Activated CD4-positive, alpha-beta T cell treated with anti-CD3 and anti-CD28 coated beads, Interleukin-2, amount 50 U/mL, for 16 hours (primary cell): ENCODE measurements at regions not wholly inside any gene's neighbourhood (a gene's known extent, or its start where the extent isn't known, plus 50 kb on each side); places are given as distances from the start of the nearest gene placed in this dataset.

Source experiments
- DNase-seq: peaks from one replicate; pipeline ENCODE4 v3.0.0-alpha.2; 2020

DNA sequence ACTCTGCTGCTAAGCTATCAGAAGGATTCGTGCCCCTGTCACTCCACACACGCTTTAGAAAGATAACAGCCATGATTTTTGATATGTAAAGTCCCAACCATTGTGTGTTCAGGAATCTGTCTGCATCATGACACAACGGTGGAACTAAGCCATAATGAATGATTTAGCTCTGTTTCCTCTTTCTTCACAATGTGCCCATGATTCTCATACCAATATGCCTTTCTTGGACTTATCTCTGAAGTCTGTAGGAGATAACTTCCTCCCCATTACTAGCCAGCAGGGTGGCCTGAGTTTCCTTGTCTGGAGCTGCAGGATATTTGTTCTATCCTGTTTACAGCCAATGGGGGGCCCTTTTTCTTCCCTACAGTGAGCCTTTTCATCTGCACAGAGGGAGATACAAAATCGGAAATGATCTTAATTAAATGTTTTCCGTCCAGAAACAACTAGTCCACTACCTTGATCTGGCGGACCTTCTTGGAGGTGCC, 511.7 kb downstream of the USP25 start:
- DNase-seq: no peak

GRCh38 chr21:16243396-16243795, 513.6 kb downstream of the USP25 start:
- DNase-seq: no peak

GRCh38 chr21:16248705-16249104, 518.9 kb downstream of the USP25 start:
- DNase-seq: no peak

- no peak for DNase-seq
Observed at GRCh38 chr21:16250273-16250672, 520.5 kb downstream of the USP25 start.

DNA sequence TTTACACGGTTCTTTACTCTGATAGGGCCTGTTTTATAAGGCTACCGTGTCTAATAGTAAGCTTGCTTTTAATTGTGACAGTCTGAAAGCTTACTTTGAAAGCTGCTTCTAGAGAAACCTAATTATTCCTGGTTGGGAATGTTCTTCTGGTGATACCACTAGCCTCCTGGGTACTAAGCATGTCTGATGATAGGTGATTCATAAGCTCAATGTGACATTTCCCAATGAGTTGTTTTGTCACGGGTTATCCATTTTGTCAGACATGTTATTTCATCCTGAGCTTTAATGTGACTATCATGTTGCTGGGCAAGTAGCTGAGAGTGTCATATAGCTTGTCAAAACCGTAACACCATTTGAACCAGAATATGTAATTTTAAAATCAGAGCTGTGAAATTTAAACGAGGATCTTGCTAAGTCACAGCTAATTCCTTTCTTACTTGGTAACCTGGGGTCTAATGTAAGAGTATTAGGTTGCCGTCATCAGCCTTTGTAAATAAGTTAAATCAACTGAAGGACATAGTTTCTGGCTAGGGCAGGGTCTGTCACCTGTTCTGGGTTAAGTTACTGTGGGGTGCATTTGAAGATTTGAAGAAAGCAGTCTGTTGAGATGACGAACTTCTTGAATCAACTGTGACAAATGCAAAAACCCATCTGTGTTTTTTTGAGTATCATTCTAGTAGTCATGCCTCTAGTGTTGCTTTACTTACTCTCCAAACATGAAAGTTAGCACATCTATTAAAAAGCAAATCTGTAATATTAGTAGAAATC, 529.2 kb downstream of the USP25 start:
- DNase-seq: no peak

DNA sequence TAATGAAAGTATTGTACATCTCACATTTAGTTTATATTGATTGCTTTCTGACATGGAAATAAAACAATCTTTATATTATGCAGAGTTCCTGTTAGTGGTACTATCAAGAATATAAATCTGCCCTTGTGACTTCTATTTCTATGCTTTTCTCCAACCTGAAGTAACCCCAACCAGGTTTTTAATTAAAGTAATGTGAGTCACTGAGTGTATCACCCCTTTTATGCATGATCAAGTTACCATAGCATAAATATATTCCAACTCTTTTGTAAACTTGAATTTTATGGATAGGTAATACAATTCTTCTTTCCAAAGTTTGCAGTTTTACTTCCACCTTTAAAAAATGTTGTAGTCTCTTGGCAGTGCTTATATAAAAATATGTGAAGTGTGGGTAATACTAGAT, 532.3 kb downstream of the USP25 start:
- no peak for DNase-seq

DNA sequence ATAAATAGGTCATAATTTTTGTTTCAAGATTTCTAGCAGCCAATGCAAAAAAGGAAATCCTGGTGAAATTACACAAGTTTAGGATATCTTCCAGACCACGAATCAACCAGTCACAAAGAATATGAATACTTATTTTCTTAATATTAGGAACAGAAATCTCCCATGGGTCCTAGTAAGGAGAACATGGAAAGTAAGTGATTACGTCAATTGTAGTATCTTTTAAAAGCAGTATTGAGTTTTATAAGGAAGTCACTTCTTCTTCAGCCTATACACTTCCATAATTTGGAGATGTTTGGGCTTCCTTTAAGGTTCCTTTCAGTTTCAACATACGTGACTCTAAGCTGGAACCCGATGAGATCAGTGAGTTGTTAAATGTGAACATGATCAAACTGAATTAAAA, 534.5 kb downstream of the USP25 start:
- no peak for DNase-seq

GRCh38 chr21:16269476-16269875, 539.7 kb downstream of the USP25 start:
- DNase-seq: no peak

DNA sequence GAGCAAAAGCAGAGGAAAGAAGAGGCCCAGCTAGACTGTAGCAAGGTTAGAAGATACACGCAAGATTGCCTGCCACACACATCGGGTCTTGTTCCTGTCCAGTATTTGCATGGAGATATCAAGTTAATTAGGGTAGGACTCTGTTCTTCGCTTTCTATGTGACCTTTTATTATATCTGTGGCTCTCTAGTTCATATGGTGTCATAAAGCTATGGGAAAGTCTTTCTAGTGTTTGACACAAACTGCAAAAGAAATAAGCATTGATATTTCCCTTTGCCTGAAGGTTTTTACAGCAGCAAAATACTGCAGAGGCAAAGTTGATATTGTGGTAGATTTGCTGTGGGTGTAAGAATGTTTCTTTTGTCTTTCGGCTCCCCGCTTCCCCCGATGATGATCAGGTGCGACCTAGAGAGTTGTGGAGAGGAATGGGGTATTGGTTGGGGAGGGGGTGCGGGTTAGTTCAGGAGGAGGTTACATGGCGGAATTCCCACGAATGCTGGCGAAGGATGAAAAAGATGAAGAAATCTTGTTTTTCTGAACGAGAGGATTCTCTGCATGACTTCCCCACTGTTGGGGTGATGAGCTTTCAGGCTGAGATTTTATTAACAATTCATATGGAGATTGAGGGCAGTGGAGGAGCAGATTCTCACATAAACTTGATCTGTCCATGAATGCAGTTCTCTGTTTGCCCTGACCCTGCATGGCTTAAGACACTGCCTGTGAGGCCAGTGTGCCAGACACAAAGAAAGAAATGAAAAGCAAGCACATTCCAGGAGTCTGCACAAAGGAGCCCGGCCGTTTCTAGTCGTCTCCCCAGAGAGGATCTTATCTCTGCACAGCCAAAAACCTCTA, 550.2 kb downstream of the USP25 start:
- no peak for DNase-seq

- no peak for DNase-seq
Observed at GRCh38 chr21:16280686-16281091, 550.9 kb downstream of the USP25 start.

DNA sequence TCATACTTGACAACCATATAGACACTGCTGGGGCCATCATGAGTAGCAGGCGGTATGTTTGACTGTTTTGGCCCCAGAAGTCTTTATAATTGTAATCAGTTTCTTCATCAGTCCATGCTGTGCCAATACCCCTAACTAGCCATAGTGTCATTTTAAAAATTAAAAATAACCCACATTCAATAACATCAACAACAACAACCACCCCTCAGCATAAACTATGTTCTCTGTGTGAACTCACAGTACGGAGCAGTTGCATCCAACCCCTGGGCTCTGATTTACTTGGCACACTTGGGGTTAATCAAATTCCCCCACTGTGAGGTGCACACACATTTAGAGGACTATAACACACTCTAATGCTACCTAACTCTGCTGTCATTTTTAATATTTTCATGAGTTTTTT, 553.7 kb downstream of the USP25 start:
- DNase-seq: no peak

- no peak for DNase-seq
Observed at GRCh38 chr21:16285605-16286126, 555.9 kb downstream of the USP25 start.

DNA sequence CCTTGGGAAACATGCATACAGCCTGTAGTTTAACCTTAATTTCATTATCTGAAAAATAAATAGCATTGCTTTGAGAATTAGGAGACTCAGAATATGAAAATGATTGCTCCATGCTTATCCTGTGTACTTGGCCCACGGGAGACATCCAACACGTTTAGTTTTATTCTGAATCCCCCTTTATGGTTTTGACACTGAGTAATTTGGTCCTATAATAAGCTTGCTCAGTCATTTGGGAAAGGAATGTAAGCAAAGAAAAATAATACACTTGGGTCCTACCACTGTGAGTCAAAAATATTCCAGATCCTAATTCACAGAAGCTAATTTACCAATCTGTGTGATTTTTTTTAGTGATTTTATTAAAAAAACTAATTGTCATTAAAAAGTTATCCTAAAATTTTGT, 557.3 kb downstream of the USP25 start:
- DNase-seq: no peak

DNA sequence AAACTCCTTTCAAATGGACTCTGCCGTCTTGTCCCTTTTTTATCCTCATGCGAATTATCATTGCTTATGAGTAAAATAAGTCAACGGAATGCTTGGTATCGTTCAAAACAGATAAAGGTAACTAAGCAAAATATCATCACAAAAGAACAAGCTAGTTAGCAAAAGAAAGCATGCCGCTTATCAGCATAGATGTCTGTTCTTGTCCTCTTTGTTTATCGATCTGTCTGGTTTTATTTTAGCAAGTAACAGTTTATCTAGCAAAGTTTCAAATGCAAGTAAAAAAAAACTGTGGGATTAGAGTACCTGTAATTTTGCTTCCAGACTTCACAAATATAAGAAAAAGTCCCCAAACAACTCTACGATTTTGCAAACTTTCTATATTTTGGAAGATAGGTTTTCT, 561.5 kb downstream of the USP25 start:
- no peak for DNase-seq

DNA sequence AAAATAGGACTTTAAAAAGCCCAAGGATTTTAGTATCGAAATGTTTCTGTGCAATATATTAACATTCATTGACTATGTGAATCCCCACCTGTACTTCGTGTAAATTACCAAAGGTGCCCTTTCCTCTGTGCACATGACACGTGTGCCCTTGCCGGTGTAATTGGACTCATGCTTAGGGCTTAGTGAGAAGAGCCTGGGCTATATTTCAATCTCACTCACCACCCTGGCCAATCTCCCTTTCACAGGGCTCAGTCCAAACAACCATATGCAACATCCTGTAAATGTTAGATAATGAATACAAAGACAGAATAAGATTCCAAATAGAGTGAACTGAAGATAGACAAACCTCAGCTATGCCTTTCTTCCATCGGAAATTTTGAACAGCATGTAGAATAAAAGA, 564.3 kb downstream of the USP25 start:
- DNase-seq: no peak

DNA sequence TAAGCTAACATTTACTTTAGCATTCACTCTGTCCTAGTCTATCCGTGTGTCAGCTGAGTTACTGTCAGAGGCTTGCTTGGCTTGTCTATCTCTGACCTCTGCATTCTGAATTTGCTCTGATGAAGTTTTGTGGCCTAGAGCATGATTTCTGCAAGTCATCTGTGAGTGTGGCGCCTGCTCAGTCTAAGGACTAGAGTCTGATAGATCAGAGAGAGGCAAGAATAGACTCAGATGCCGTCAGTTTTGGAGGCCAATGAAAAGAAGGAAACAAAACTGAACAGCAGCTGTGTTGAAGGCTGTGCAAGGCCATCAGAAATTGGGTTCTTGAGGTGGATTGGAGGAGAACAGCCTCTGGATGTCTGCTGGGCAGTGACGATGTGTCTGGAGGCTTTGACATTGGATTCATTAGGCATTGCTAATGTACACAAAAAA, 573.1 kb downstream of the USP25 start:
- DNase-seq: no peak

DNA sequence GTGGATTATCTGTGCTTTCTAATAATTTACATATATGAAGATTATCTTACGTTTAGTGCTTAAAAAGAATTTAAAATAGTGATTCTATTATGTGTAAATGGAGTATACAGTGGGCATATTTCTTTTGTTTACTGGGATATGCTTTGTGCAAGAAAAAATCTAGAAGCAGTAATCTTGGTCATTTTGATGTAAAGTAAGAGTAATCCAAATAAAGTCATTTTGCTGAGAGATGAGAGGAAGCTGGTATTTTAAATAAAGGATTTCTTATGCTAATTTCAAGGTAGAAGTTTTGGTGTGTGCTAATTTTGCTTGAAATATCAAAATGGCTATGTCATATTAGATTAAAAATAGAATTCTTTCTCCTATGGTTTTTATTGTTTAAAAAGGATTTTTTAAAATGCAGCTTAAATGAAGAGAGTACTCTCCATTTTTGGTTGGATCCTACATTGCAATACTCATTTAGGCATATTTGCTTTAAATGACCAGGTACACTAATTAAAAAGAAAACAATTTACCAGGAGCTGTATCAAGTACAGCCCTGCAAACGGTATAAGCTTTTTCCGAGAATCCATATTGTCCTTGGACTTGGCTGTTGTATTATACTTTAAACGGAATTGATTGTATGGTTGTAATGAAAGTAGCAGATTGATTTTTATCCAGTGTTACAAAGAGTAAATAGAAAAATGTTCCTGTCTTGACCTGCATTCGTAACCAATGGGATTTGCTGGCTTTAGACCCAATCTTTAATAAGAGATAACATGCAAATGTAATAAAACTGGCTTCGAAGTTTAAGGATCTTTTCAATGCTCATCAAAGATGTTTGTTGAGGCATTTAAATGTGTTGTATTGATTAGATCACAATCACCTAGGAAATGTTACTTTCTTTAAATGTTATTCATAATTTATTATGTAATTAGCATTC, 574.7 kb downstream of the USP25 start:
- no peak for DNase-seq

DNA sequence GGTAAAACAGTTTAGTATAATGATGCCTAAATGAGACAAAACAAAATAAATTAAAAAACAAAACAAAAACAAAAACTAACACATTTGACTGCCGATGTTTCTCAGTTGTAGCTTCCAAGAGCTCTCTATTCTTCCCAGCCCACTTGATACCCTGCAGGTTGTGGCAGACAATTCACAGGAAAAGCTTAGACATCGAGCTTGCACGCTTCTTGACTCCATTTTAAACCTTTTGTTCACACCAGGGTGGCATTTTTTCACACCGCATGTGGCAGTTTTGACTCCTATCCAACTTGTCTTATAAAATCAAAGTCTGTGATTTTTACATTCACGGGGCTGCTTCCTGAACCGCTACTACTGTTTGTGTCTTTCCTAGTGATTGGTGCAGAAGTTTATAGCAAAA, 575.9 kb downstream of the USP25 start:
- no peak for DNase-seq

GRCh38 chr21:16307256-16307655, 577.5 kb downstream of the USP25 start:
- no peak for DNase-seq

DNA sequence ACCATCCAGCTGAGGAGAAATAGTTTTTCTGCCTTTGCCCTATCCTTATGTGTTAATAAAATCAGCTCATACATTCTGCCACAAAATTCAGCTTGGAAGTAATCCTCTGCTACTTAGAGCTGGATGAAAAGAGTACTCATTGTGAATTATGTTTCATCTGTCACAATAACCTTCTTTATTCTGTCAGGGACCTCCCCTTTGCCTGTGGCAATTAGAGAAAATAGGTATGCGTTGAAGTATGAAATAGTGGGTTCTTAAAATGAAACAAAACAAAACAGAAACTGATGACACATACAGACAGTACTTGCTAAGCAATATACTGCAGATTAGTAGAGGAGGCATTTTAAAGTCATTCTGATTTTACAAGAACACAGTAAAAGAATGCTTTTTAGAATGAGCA, 578.5 kb downstream of the USP25 start:
- peak; percentile 4 for DNase-seq

DNA sequence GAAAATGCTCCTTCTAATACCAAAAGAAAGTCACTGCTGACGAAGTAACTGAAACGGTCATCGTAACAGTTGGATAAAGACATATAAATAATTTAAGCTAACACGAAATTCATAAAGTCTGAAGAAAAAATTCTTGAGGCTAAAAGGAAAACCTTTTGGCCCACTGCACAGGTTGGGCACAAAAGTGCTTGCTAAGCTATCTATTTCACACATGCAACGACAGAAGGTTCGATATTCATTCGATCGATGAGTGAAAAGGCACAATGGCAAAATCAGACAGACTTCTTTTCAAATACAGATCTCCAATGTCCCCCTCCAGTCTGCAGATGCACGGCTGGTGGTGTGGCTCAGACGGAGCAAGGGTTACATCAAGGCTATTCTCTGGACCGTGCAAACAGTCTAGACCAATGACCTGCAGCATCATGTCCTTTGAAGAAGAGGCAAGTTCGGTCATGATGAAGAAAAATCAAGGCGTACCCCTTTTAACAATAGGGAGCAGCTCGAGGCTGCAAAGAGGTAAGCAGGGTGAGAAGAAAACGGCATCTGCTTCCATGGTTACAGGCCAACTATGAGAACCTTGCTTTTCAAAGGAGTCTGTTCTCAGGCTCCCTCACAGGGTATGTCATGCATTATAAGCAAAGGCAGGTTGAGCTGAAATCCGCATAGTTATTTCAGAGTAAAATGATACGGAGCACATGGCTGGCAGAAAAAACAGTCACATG, 579.6 kb downstream of the USP25 start:
- no peak for DNase-seq

DNA sequence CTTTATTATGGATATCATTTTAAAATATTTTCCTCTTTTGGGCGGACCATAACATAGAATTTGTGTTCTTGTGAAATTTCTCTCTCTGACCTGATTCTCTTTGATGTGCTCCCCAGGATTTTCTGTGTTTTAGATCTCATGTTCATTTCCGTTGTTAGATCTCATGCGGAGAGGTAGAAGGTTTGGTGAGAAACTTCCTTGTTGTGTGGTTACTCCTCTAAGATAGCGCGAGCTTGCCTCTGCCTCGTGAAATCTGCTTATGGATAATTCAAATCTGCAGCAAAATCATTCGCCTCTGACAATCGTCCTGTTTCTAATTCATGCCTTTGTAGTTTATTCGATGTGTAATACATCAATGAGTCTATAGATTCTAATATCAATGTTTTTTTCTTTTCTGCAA, 580.4 kb downstream of the USP25 start:
- no peak for DNase-seq
